GM23338 (cell line): ENCODE measurements at regions not wholly inside any gene's neighbourhood (a gene's known extent, or its start where the extent isn't known, plus 50 kb on each side); places are given as distances from the start of the nearest gene placed in this dataset.

Experiments
- ATAC-seq: fragments of 200-7000 bp; cut with Tn5 transposase; 3 replicates; pipeline ENCODE4 v1.9.1; 2020
- DNase-seq: peaks from one replicate; pipeline ENCODE4 v3.0.0-alpha.2; 2015; ENCODE audit warnings: low spot score
- H2AFZ ChIP-seq: fragments of 200-600 bp; sonication (generic); 2 replicates; pipeline ENCODE4 v1.8.0; 2016; ENCODE audit warnings: antibody characterized with exemption, mild to moderate bottlenecking, moderate library complexity
- H3F3A ChIP-seq: fragments of 200-600 bp; sonication (generic); replicated peaks from 2 replicates; pipeline ENCODE4 v1.8.0; 2017; ENCODE audit warnings: antibody characterized with exemption, mixed run types, low read depth
- H3K27ac ChIP-seq: fragments of 200-600 bp; sonication (generic); 2 replicates; pipeline ENCODE4 v1.6.1; 2016; ENCODE audit warnings: low read depth
- H3K27me3 ChIP-seq: fragments of 200-600 bp; sonication (generic); 2 replicates; pipeline ENCODE4 v1.8.0; 2016; ENCODE audit warnings: mild to moderate bottlenecking, mixed run types, moderate library complexity; ENCODE audit not compliant: insufficient read depth
- H3K36me3 ChIP-seq: fragments of 200-600 bp; sonication (generic); 2 replicates; pipeline ENCODE4 v1.8.0; 2016; ENCODE audit warnings: mild to moderate bottlenecking; ENCODE audit not compliant: insufficient read depth
- H3K4me1 ChIP-seq: fragments of 200-600 bp; sonication (generic); 2 replicates; pipeline ENCODE4 v1.8.0; 2016; ENCODE audit warnings: mild to moderate bottlenecking, moderate library complexity; ENCODE audit not compliant: insufficient read depth
- H3K4me2 ChIP-seq: fragments of 200-600 bp; sonication (generic); 2 replicates; pipeline ENCODE4 v1.7.1; 2017; ENCODE audit warnings: mixed run types
- H3K4me3 ChIP-seq: fragments of 200-600 bp; sonication (generic); 2 replicates; pipeline ENCODE4 v1.6.1; 2016; ENCODE audit warnings: mixed run types
- H3K79me2 ChIP-seq: fragments of 200-600 bp; sonication (generic); replicated peaks from 2 replicates; pipeline ENCODE4 v1.8.0; 2017; ENCODE audit warnings: mild to moderate bottlenecking; ENCODE audit not compliant: insufficient read depth
- H3K9me2 ChIP-seq: fragments of 200-600 bp; sonication (generic); 2 replicates; pipeline ENCODE4 v1.8.0; 2017; ENCODE audit not compliant: insufficient read depth
- H4K20me1 ChIP-seq: fragments of 200-600 bp; sonication (generic); replicated peaks from 2 replicates; pipeline ENCODE4 v1.8.0; 2017; ENCODE audit warnings: mild to moderate bottlenecking; ENCODE audit not compliant: insufficient read depth
- H3K27ac Mint-ChIP-seq: 2 replicates; pipeline ENCODE4 v1.8.0; 2020; ENCODE audit warnings: inconsistent platforms, mild to moderate bottlenecking, moderate library complexity, mixed read lengths
- H3K27me3 Mint-ChIP-seq: 3 replicates; pipeline ENCODE4 v1.8.0; 2022; ENCODE audit warnings: low read depth, mild to moderate bottlenecking, moderate library complexity, mixed read lengths, inconsistent platforms; ENCODE audit not compliant: insufficient read depth, poor library complexity
- H3K36me3 Mint-ChIP-seq: 3 replicates; pipeline ENCODE4 v1.8.0; 2021; ENCODE audit warnings: low read depth, mild to moderate bottlenecking, inconsistent platforms, moderate library complexity, mixed read lengths
- H3K4me1 Mint-ChIP-seq: 3 replicates; pipeline ENCODE4 v1.8.0; 2020; ENCODE audit warnings: mild to moderate bottlenecking, inconsistent platforms, mixed read lengths
- H3K4me3 Mint-ChIP-seq: 3 replicates; pipeline ENCODE4 v1.8.0; 2021; ENCODE audit warnings: moderate library complexity, mild to moderate bottlenecking, inconsistent platforms, mixed read lengths
- H3K9me3 Mint-ChIP-seq: 3 replicates; pipeline ENCODE4 v1.8.0; 2020; ENCODE audit warnings: moderate library complexity, mild to moderate bottlenecking, inconsistent platforms, mixed read lengths
- CREB1 ChIP-seq: fragments of 250-450 bp; sonication (Bioruptor Pico); IDR thresholded peaks from 2 replicates; pipeline ENCODE4 v1.5.0; 2020; ENCODE audit warnings: low read depth, mild to moderate bottlenecking, moderate library complexity
- CTCF ChIP-seq, 2 experiments: fragments of 200-600 bp in 1 of 2; sonication (generic) in 1 of 2; conservative IDR thresholded peaks; 2 replicates each; pipeline versions ENCODE4 v1.5.1 to v1.6.1; 2016 to 2017; ENCODE audit warnings: antibody characterized with exemption in 2 of 2, low read depth in 2 of 2, mild to moderate bottlenecking in 2 of 2, moderate library complexity in 1 of 2
- ETS1 ChIP-seq: IDR thresholded peaks from 2 replicates; pipeline ENCODE4 v1.6.1; 2016; ENCODE audit warnings: antibody characterized with exemption
- EZH2 ChIP-seq: fragments of 200-600 bp; sonication (generic); IDR thresholded peaks from one replicate; pipeline ENCODE4 v1.8.0; 2017; ENCODE audit warnings: antibody characterized with exemption, mild to moderate bottlenecking, low read depth; ENCODE audit not compliant: unreplicated experiment
- EZH2phosphoT487 ChIP-seq: fragments of 200-600 bp; sonication (generic); IDR thresholded peaks from one replicate; pipeline ENCODE4 v1.8.1; 2018; ENCODE audit warnings: antibody characterized with exemption; ENCODE audit not compliant: unreplicated experiment
- JUNB ChIP-seq: IDR thresholded peaks from one replicate; pipeline ENCODE4 v1.6.1; 2016; ENCODE audit warnings: antibody characterized with exemption; ENCODE audit not compliant: unreplicated experiment
- NANOG ChIP-seq: IDR thresholded peaks from 2 replicates; pipeline ENCODE4 v1.6.1; 2016; ENCODE audit warnings: antibody characterized with exemption, borderline replicate concordance
- POLR2AphosphoS5 ChIP-seq: IDR thresholded peaks from 2 replicates; pipeline ENCODE4 v1.6.1; 2016; ENCODE audit warnings: antibody characterized with exemption, low read depth
- REST ChIP-seq: IDR thresholded peaks from one replicate; pipeline ENCODE4 v1.6.1; 2018; ENCODE audit warnings: antibody characterized with exemption; ENCODE audit not compliant: unreplicated experiment
- STAT1 ChIP-seq: IDR thresholded peaks from one replicate; pipeline ENCODE4 v1.6.1; 2016; ENCODE audit warnings: antibody characterized with exemption; ENCODE audit not compliant: unreplicated experiment
- ZNF114 ChIP-seq: fragments of 250-450 bp; sonication (Bioruptor Pico); IDR thresholded peaks from 2 replicates; pipeline ENCODE4 v1.5.0; 2020; ENCODE audit warnings: mild to moderate bottlenecking, moderate library complexity
- ZNF331 ChIP-seq: fragments of 250-450 bp; sonication (Bioruptor Pico); IDR thresholded peaks from 2 replicates; pipeline ENCODE4 v1.5.0; 2020; ENCODE audit warnings: low read depth, mild to moderate bottlenecking, moderate library complexity
- ZNF462 ChIP-seq: fragments of 250-450 bp; sonication (Bioruptor Pico); IDR thresholded peaks from 2 replicates; pipeline ENCODE4 v1.5.0; 2020; ENCODE audit warnings: mild to moderate bottlenecking, moderate library complexity

- ATAC-seq (peak; percentile 60), DNase-seq (peak; percentile 35)
- Histone ChIP-seq H3K9me2 (no peaks in the 10 kb centered on the region; the same call in 1 of the 2 replicates), H3F3A (no peaks in the 10 kb centered on the region), H3K27me3 (no peaks in the 10 kb centered on the region), H3K36me3 (no peaks in the 10 kb centered on the region), H3K4me3 (no peak overlapping the region), H2AFZ (no peak overlapping the region; the same call in 1 of the 2 replicates), H3K4me2 (peak overlapping the region; percentile 30; the same call in 1 of the 2 replicates), H3K4me1 (peaks cover 14% of the 10 kb centered on the region; the same call in 1 of the 2 replicates), H3K27ac (no peak overlapping the region), H4K20me1 (no peaks in the 10 kb centered on the region), H3K79me2 (no peaks in the 10 kb centered on the region)
- TF ChIP-seq POLR2AphosphoS5 (no peak), JUNB (no peak), ETS1 (no peak), ZNF331 (CRISPR knock-in tag) (no peak), EZH2phosphoT487 (no peak), REST (no peak), CTCF (conservative IDR thresholded peaks at IDR 0.05; ENCODE audit: low read depth in 2 of 2) (no peak), CREB1 (CRISPR knock-in tag) (no peak), NANOG (no peak), ZNF114 (CRISPR knock-in tag) (no peak), ZNF462 (no peak), EZH2 (no peak), STAT1 (no peak)
- no peak overlapping the region for H3K4me3 Mint-ChIP-seq
- H3K27ac Mint-ChIP-seq, result peak overlapping the region; percentile 15; the same call in 1 of the 2 replicates
- no peaks in the 10 kb centered on the region for H3K36me3 Mint-ChIP-seq
- peaks cover 13% of the 10 kb centered on the region for H3K4me1 Mint-ChIP-seq
- peaks cover 2% of the 10 kb centered on the region for H3K27me3 Mint-ChIP-seq
- no peaks in the 10 kb centered on the region for H3K9me3 Mint-ChIP-seq
Measured at GRCh38 chr18:67154979-67155378, 361.5 kb downstream of the DSEL start.
